Sigmoid colon (tissue), 6 donors: ENCODE measurements at regions not wholly inside any gene's neighbourhood (a gene's known extent, or its start where the extent isn't known, plus 50 kb on each side); places are given as distances from the start of the nearest gene placed in this dataset.
"Not testable (repeated sequence)": the region's sequence is repeated elsewhere in the genome, so short reads cannot be mapped to it uniquely, and the experiment has no call there.

Experiments used
- DNase-seq: peaks from one replicate; pipeline ENCODE4 v3.0.0-alpha.2; 2019
- H3K27ac ChIP-seq, 4 donors: fragments of 200-600 bp; sonication (generic); one replicate each; pipeline ENCODE4 v1.5.1; 2016 to 2019; ENCODE audit warnings: mild to moderate bottlenecking in 1 of 4
- H3K27me3 ChIP-seq, 3 donors: fragments of 200-600 bp; sonication (generic); one replicate each; pipeline ENCODE4 v1.5.1; 2019; ENCODE audit warnings: mild to moderate bottlenecking in 1 of 3
- H3K36me3 ChIP-seq, 4 donors: fragments of 200-600 bp; sonication (generic); one replicate each; pipeline ENCODE4 v1.5.1; 2016 to 2019
- H3K4me1 ChIP-seq, 4 donors: fragments of 200-600 bp; sonication (generic); one replicate each; pipeline ENCODE4 v1.5.1; 2017 to 2019
- H3K4me3 ChIP-seq, 4 donors: fragments of 200-600 bp; sonication (generic); one replicate each; pipeline ENCODE4 v1.5.1; 2017 to 2019; ENCODE audit warnings: mild to moderate bottlenecking in 2 of 4, moderate library complexity in 1 of 4
- H3K9me3 ChIP-seq, 4 donors: fragments of 200-600 bp in 3 of 4; sonication (generic) in 3 of 4; one replicate each; pipeline versions ENCODE4 v1.5.1 to v1.6.1; 2013 to 2019
- CTCF ChIP-seq, 4 experiments: fragments of 450-650 bp in 3 of 4; fragments of 200-600 bp in 1 of 4; IDR thresholded peaks; one replicate each; pipeline ENCODE4 v1.5.1; 2016 to 2019; ENCODE audit warnings: antibody characterized with exemption in 4 of 4, mild to moderate bottlenecking in 3 of 4, moderate library complexity in 2 of 4
- EP300 ChIP-seq, 4 donors: sonication (generic); formaldehyde crosslinking; IDR thresholded peaks; one replicate each; pipeline ENCODE4 v1.6.1; 2017; ENCODE audit warnings: antibody characterized with exemption in 4 of 4
- POLR2A ChIP-seq, 2 donors: fragments of 450-650 bp; IDR thresholded peaks; one replicate each; pipeline ENCODE4 v1.6.1; 2016; ENCODE audit warnings: antibody characterized with exemption in 2 of 2, mild to moderate bottlenecking in 2 of 2, moderate library complexity in 2 of 2
- POLR2AphosphoS5 ChIP-seq, 4 donors: sonication (generic); formaldehyde crosslinking; IDR thresholded peaks; one replicate each; pipeline ENCODE4 v1.6.1; 2017; ENCODE audit warnings: antibody characterized with exemption in 4 of 4
- WGBS, 2 donors: extraction: QIAGEN DNeasy Blood & Tissue Kit; methylation state at CpG; one replicate each; pipeline ENCODE4 v1.1.7; 2013; 5-methylcytosine and 5-hydroxymethylcytosine counted together
- intact Hi-C: fragments of 100-400 bp; cut with DNase I; formaldehyde crosslinking; loops from one replicate; pipeline ENCODE4 v1.15.1; 2023
- donor health status: healthy with polysubstance abuse.
- donor health status: healthy.

GRCh38 chr12:124070394-124071074 lies 97.5 kb downstream of the ZNF664 start:
- H3K27me3 ChIP-seq, H3K27ac ChIP-seq, H3K4me3 ChIP-seq, DNase-seq, H3K4me1 ChIP-seq, intact Hi-C loops, H3K36me3 ChIP-seq: not testable (repeated sequence)
- H3K9me3 ChIP-seq = peaks cover 3 to 11% (median 6%) of the 10 kb centered on the region in 4 donors
- 86 to 88% methylated on average over 7 of the region's 7 CpGs for WGBS, 2 donors

GRCh38 chr12:124071075-124071443 lies 98.0 kb downstream of the ZNF664 start:
- H3K36me3 ChIP-seq = no peaks in the 10 kb centered on the region
- no peaks in the 10 kb centered on the region for H3K27me3 ChIP-seq
- WGBS, 2 donors = 78 to 81% methylated on average over 3 of the region's 3 CpGs
- intact Hi-C loops = no loop called here
- peaks cover 3 to 11% (median 6%) of the 10 kb centered on the region in 4 donors for H3K9me3 ChIP-seq
- H3K4me3 ChIP-seq = no peak overlapping the region
- H3K4me1 ChIP-seq = peaks cover 0 to 3% (median 0%) of the 10 kb centered on the region in 4 donors
- TF ChIP-seq EP300 (IDR thresholded peaks at IDR 0.05) = no peak
- DNase-seq = no peak
- no peak overlapping the region for H3K27ac ChIP-seq

GRCh38 chr12:124073356-124074035 lies 100.5 kb downstream of the ZNF664 start:
- WGBS, 2 donors = 62 to 73% methylated on average over 8 of the region's 8 CpGs
- Histone ChIP-seq H3K27ac (no peak overlapping the region), H3K9me3 (peaks cover 0 to 2% (median 0%) of the 10 kb centered on the region in 4 donors), H3K27me3 (no peaks in the 10 kb centered on the region), H3K36me3 (no peaks in the 10 kb centered on the region), H3K4me1 (peaks cover 0 to 3% (median 0%) of the 10 kb centered on the region in 4 donors), H3K4me3 (no peak overlapping the region)
- no peak for TF ChIP-seq CTCF (IDR thresholded peaks at IDR 0.05)
- TF ChIP-seq POLR2AphosphoS5 (IDR thresholded peaks at IDR 0.05) = no peak
- TF ChIP-seq EP300 (IDR thresholded peaks at IDR 0.05) = no peak
- TF ChIP-seq POLR2A (IDR thresholded peaks at IDR 0.05) = no peak
- no peak for DNase-seq
- intact Hi-C loops = no loop called here

GRCh38 chr12:124075841-124076240 lies 102.8 kb downstream of the ZNF664 start:
- H3K4me1 ChIP-seq = no peaks in the 10 kb centered on the region
- no peak overlapping the region for H3K4me3 ChIP-seq
- H3K27ac ChIP-seq = no peak overlapping the region
- no peak for TF ChIP-seq EP300 (IDR thresholded peaks at IDR 0.05)
- no peak for TF ChIP-seq POLR2A (IDR thresholded peaks at IDR 0.05)
- TF ChIP-seq POLR2AphosphoS5 (IDR thresholded peaks at IDR 0.05) = no peak
- TF ChIP-seq CTCF (IDR thresholded peaks at IDR 0.05) = no peak
- no peaks in the 10 kb centered on the region for H3K27me3 ChIP-seq
- no peak for DNase-seq
- no peaks in the 10 kb centered on the region for H3K36me3 ChIP-seq
- WGBS, 2 donors = 92 to 94% methylated on average over 4 of the region's 4 CpGs
- intact Hi-C loops = no loop called here
- H3K9me3 ChIP-seq = no peaks in the 10 kb centered on the region

- TF ChIP-seq POLR2A (IDR thresholded peaks at IDR 0.05) (no peak), CTCF (IDR thresholded peaks at IDR 0.05) (no peak), EP300 (IDR thresholded peaks at IDR 0.05) (no peak), POLR2AphosphoS5 (IDR thresholded peaks at IDR 0.05) (no peak)
- no peaks in the 10 kb centered on the region for H3K9me3 ChIP-seq
- no peaks in the 10 kb centered on the region for H3K36me3 ChIP-seq
- WGBS, 2 donors = 94 to 97% methylated on average over 9 of the region's 9 CpGs
- no peak for DNase-seq
- H3K4me3 ChIP-seq = no peak overlapping the region
- H3K27me3 ChIP-seq = no peaks in the 10 kb centered on the region
- no peaks in the 10 kb centered on the region for H3K4me1 ChIP-seq
- intact Hi-C loops = no loop called here
- H3K27ac ChIP-seq = no peak overlapping the region
Observed at GRCh38 chr12:124077701-124078100, 104.7 kb downstream of the ZNF664 start.
